H1 (cell line): ENCODE measurements at regions not wholly inside any gene's neighbourhood (a gene's known extent, or its start where the extent isn't known, plus 50 kb on each side); places are given as distances from the start of the nearest gene placed in this dataset.

Experiments used
- CTCF ChIA-PET: fragments of 300-600 bp; sonication (Branson Sonifier 250); formaldehyde crosslinking; loops from one replicate; lab custom pipeline; 2021; ENCODE audit not compliant: partially characterized antibody; lab: Charles Lee
- POLR2A ChIA-PET: fragments of 300-600 bp; sonication (Branson Sonifier 250); formaldehyde crosslinking; loops from one replicate; lab custom pipeline; 2021; ENCODE audit warnings: inconsistent platforms; ENCODE audit not compliant: partially characterized antibody; lab: Charles Lee
- DNase-seq, 2 experiments: peaks; one replicate each; pipeline versions ENCODE4 v3.0.0 to v3.0.0-alpha.2; 2010 to 2022; ENCODE audit warnings: low spot score in 2 of 2, low read depth in 1 of 2, mixed read lengths in 1 of 2
- FAIRE-seq: peaks from 2 replicates; lab custom pipeline; 2011; peaks lifted over from hg19 to GRCh38; lab: Jason Lieb, UNC
- H2AFZ ChIP-seq: 2 replicates; pipeline ENCODE4 v1.8.1; 2012; ENCODE audit warnings: low read length, inconsistent platforms
- H2AK5ac ChIP-seq: 2 replicates; pipeline ENCODE4 v1.6.1; 2013; ENCODE audit warnings: low read depth, low read length
- H2BK120ac ChIP-seq: replicated peaks from 2 replicates; pipeline ENCODE3; 2013; ENCODE audit warnings: low read depth, low read length, inconsistent platforms
- H2BK12ac ChIP-seq: 2 replicates; pipeline ENCODE4 v1.6.1; 2013; ENCODE audit warnings: low read depth, low read length
- H2BK15ac ChIP-seq: 2 replicates; pipeline ENCODE4 v1.6.1; 2013; ENCODE audit warnings: low read length
- H2BK20ac ChIP-seq: 2 replicates; pipeline ENCODE4 v1.6.1; 2013; ENCODE audit warnings: low read length
- H2BK5ac ChIP-seq: 2 replicates; pipeline ENCODE4 v1.6.1; 2013; ENCODE audit warnings: low read depth, low read length
- H3K14ac ChIP-seq: 2 replicates; pipeline ENCODE4 v1.6.1; 2013; ENCODE audit warnings: inconsistent platforms; ENCODE audit not compliant: insufficient read length
- H3K18ac ChIP-seq: 2 replicates; pipeline ENCODE4 v1.6.1; 2013; ENCODE audit warnings: low read length; ENCODE audit errors: extremely low read depth
- H3K23ac ChIP-seq: 2 replicates; pipeline ENCODE4 v1.6.1; 2013; ENCODE audit warnings: inconsistent platforms; ENCODE audit not compliant: insufficient read length
- H3K23me2 ChIP-seq: 2 replicates; pipeline ENCODE4 v1.6.1; 2013; ENCODE audit warnings: low read depth, low read length
- H3K27ac ChIP-seq: 2 replicates; pipeline ENCODE4 v1.6.1; 2011; ENCODE audit warnings: low read depth, low read length, inconsistent platforms
- H3K27me3 ChIP-seq, 4 experiments: replicated peaks in 1 of 4; 1 replicate in 1 of 4; 2 replicates in 3 of 4; pipeline versions ENCODE4 v1.6.1 to v1.8.1; 2011 to 2013; ENCODE audit warnings: low read length in 3 of 4, mild to moderate bottlenecking in 3 of 4, inconsistent platforms in 2 of 4, mixed read lengths in 2 of 4, moderate library complexity in 1 of 4; ENCODE audit not compliant: control insufficient read depth in 3 of 4, insufficient read depth in 3 of 4; ENCODE audit errors: extremely low read depth in 1 of 4
- H3K36me3 ChIP-seq, 4 experiments: 2 replicates each; pipeline versions ENCODE4 v1.6.1 to v1.8.1; 2011 to 2013; ENCODE audit warnings: mild to moderate bottlenecking in 4 of 4, low read length in 3 of 4, moderate library complexity in 2 of 4, control low read depth in 1 of 4, inconsistent platforms in 1 of 4; ENCODE audit not compliant: insufficient read depth in 4 of 4, control insufficient read depth in 2 of 4
- H3K4ac ChIP-seq: replicated peaks from 2 replicates; pipeline ENCODE3; 2013; ENCODE audit warnings: low read length, low read depth, mixed read lengths, inconsistent platforms; ENCODE audit not compliant: insufficient read length
- H3K4me1 ChIP-seq, 4 experiments: replicated peaks in 1 of 4; 1 replicate in 1 of 4; 2 replicates in 3 of 4; pipeline versions ENCODE4 v1.6.1 to v1.8.1; 2011 to 2013; ENCODE audit warnings: low read length in 3 of 4, inconsistent platforms in 2 of 4, mixed read lengths in 1 of 4; ENCODE audit not compliant: insufficient read depth in 4 of 4, control insufficient read depth in 3 of 4
- H3K4me2 ChIP-seq, 2 experiments: 2 replicates each; pipeline versions ENCODE4 v1.6.1 to v1.8.1; 2011 to 2013; ENCODE audit warnings: low read depth in 2 of 2, low read length in 2 of 2, control low read depth in 1 of 2, inconsistent platforms in 1 of 2, mild to moderate bottlenecking in 1 of 2; ENCODE audit not compliant: insufficient read depth in 1 of 2
- H3K4me3 ChIP-seq, 4 experiments: fragments of 200-600, 300-600 bp in 1 of 4; sonication (generic), shearing (Covaris generic), sonication (Bioruptor Twin) in 1 of 4; 2 replicates each; pipeline versions ENCODE4 v1.5.1 to v1.8.1; 2011 to 2016; ENCODE audit warnings: low read length in 4 of 4, low read depth in 3 of 4, control low read depth in 2 of 4, inconsistent platforms in 2 of 4, mild to moderate bottlenecking in 2 of 4, mixed read lengths in 1 of 4, moderate library complexity in 1 of 4; ENCODE audit not compliant: insufficient read depth in 2 of 4; ENCODE audit errors: extremely low read depth in 1 of 4
- H3K56ac ChIP-seq: replicated peaks from 2 replicates; pipeline ENCODE3; 2013; ENCODE audit warnings: low read depth, mild to moderate bottlenecking, mixed read lengths, low read length, inconsistent platforms; ENCODE audit not compliant: insufficient read length
- H3K79me1 ChIP-seq: 2 replicates; pipeline ENCODE4 v1.6.1; 2013; ENCODE audit warnings: low read depth, low read length, control low read depth
- H3K79me2 ChIP-seq, 2 experiments: 2 replicates each; pipeline versions ENCODE4 v1.6.1 to v1.8.1; 2012 to 2013; ENCODE audit warnings: low read length in 2 of 2, mild to moderate bottlenecking in 2 of 2, inconsistent platforms in 1 of 2; ENCODE audit not compliant: insufficient read depth in 2 of 2, control insufficient read depth in 1 of 2
- H3K9ac ChIP-seq, 4 experiments: replicated peaks in 1 of 4; 1 replicate in 1 of 4; 2 replicates in 3 of 4; pipeline versions ENCODE4 v1.6.1 to v1.8.1; 2011 to 2013; ENCODE audit warnings: low read depth in 3 of 4, low read length in 3 of 4, control low read depth in 2 of 4, mild to moderate bottlenecking in 2 of 4, moderate library complexity in 2 of 4, inconsistent platforms in 1 of 4; ENCODE audit errors: extremely low read depth in 1 of 4
- H3K9me3 ChIP-seq, 2 experiments: 2 replicates each; pipeline versions ENCODE4 v1.6.1 to v1.8.1; 2012 to 2013; ENCODE audit warnings: mild to moderate bottlenecking in 2 of 2, moderate library complexity in 2 of 2, control low read depth in 1 of 2, inconsistent platforms in 1 of 2, low read depth in 1 of 2, low read length in 1 of 2, mixed read lengths in 1 of 2; ENCODE audit not compliant: insufficient read depth in 2 of 2
- H4K20me1 ChIP-seq, 2 experiments: replicated peaks in 1 of 2; 2 replicates each; pipeline versions ENCODE3 to v1.8.1; 2011 to 2013; ENCODE audit warnings: inconsistent platforms in 2 of 2, low read length in 2 of 2, mild to moderate bottlenecking in 1 of 2; ENCODE audit not compliant: insufficient read depth in 2 of 2, control insufficient read depth in 1 of 2
- H4K5ac ChIP-seq: 2 replicates; pipeline ENCODE4 v1.6.1; 2013; ENCODE audit warnings: low read length, low read depth, mixed read lengths, inconsistent platforms; ENCODE audit not compliant: insufficient read length
- H4K8ac ChIP-seq: 2 replicates; pipeline ENCODE4 v1.8.0; 2013; ENCODE audit warnings: mild to moderate bottlenecking, moderate library complexity, low read length, inconsistent platforms; ENCODE audit not compliant: insufficient read depth; ENCODE audit errors: extremely low read depth
- H4K91ac ChIP-seq: replicated peaks from 2 replicates; pipeline ENCODE3; 2013; ENCODE audit warnings: low read length, mixed read lengths, inconsistent platforms; ENCODE audit not compliant: insufficient read length
- EZH2 ChIP-seq: fragments of 200-600 bp; sonication (generic); IDR thresholded peaks from 2 replicates; pipeline ENCODE4 v1.7.1; 2012; ENCODE audit warnings: low read depth, mild to moderate bottlenecking, moderate library complexity, low read length, inconsistent platforms; ENCODE audit not compliant: severe bottlenecking
- RBBP5 ChIP-seq: IDR thresholded peaks from 2 replicates; pipeline ENCODE4 v1.7.1; 2012; ENCODE audit warnings: low read depth, mild to moderate bottlenecking, inconsistent platforms, low read length, moderate library complexity, borderline replicate concordance
- SIN3A ChIP-seq, 2 experiments: IDR thresholded peaks in 1 of 2; conservative IDR thresholded peaks in 1 of 2; 2 replicates each; pipeline ENCODE4 v1.6.1; 2011 to 2012; ENCODE audit warnings: low read length in 2 of 2, improper control_type of control experiment in 1 of 2, low read depth in 1 of 2, mild to moderate bottlenecking in 1 of 2
- TCF12 ChIP-seq: IDR thresholded peaks from 2 replicates; pipeline ENCODE4 v1.6.1; 2011; ENCODE audit warnings: low read depth, mild to moderate bottlenecking, low read length
- ZNF274 ChIP-seq: IDR thresholded peaks from 2 replicates; pipeline ENCODE4 v1.7.0; 2012; ENCODE audit warnings: low read length, borderline replicate concordance; ENCODE audit errors: extremely low read depth
- WGBS, 2 experiments: shearing (Covaris generic) in 1 of 2; methylation state at CpG; one replicate each; pipeline versions ENCODE4 v1.1.6 to v1.1.7; 2013 to 2015; ENCODE audit warnings: low lambda C conversion rate in 2 of 2, mixed read lengths in 2 of 2, inconsistent platforms in 1 of 2, low coverage in 1 of 2, missing lambda C conversion rate in 1 of 2; ENCODE audit not compliant: insufficient replicate concordance in 2 of 2, insufficient coverage in 1 of 2, insufficient read length in 1 of 2; ENCODE audit errors: extremely low coverage in 1 of 2, missing lambda C conversion rate in 1 of 2; 5-methylcytosine and 5-hydroxymethylcytosine counted together
- TF ChIP-seq, protein P1 (sequence below): IDR thresholded peaks from 2 replicates; pipeline ENCODE4 v1.6.1; 2012; ENCODE audit warnings: inconsistent platforms

DNA sequence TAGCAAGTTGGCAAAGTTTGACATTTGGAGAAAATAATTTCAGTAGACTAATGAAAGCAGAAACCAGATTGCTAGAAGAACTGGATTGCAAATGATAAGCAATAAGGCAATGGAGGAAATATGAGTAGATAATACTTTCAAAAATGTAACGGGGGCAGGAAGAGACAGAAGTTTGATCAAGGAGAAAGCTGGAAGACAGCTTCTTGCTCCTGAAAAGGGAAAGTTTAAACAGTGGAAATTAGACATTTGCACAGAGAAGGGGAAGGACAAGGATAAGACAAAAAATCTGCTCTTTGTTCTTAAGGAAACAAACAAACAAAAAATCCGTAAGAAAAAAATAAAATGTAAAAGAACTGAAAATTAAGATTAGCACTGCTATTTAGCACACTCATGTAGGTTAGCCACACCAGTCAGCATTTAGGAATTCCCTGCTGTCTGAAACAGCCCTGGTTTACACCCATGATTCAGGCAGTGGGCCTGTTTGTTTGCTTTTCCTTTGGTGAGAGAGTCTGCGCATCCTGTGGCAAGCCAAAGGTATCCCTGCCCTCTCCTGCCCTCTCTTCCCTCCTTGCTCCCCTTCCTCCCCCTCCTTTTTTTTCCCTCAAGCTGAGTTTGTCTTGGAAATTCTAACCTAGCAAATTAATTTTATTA lies 104.3 kb upstream of the CAV2 start:
- POLR2A ChIA-PET: no interaction called here
- H3K4ac ChIP-seq: no peak overlapping the region
- no peaks in the 10 kb centered on the region for H3K79me1 ChIP-seq
- no peak overlapping the region for H3K4me2 ChIP-seq
- DNase-seq: peak in 1 of 2 experiments; percentile 23
- no peak overlapping the region for H3K23ac ChIP-seq
- H3K9me3 ChIP-seq: 0 out of 4 replicates have a peak, but pooled peaks cover 0 to 4% of the 10 kb centered on the region in 2 experiments
- H2AFZ ChIP-seq: peak overlapping the region; percentile 89
- CTCF ChIA-PET: interaction anchor here (0.6 to 1.0 kb wide), 2 partner anchors 153 to 202 kb away, joined by 3 read pairs; no protein-coding TSS in a partner anchor
- no peak for FAIRE-seq
- no peak overlapping the region for H2BK120ac ChIP-seq
- no peak overlapping the region for H4K8ac ChIP-seq
- H3K27me3 ChIP-seq: no peaks in the 10 kb centered on the region
- no peak overlapping the region for H3K27ac ChIP-seq
- H3K23me2 ChIP-seq: peaks cover 1% of the 10 kb centered on the region; the same call in 1 of the 2 replicates
- no peak overlapping the region for H3K14ac ChIP-seq
- no peak overlapping the region for H4K91ac ChIP-seq
- 83% methylated on average over 3 of the region's 3 CpGs; no CpG with 5 or more reads in 1 of the 2 experiments for WGBS, 2 experiments
- no peak overlapping the region for H2AK5ac ChIP-seq
- H2BK5ac ChIP-seq: no peak overlapping the region
- H3K36me3 ChIP-seq: no peaks in the 10 kb centered on the region
- no peak overlapping the region for H3K4me3 ChIP-seq
- H3K4me1 ChIP-seq: no peaks in the 10 kb centered on the region; a peak in 2 of 7 replicates
- H3K18ac ChIP-seq: no peak overlapping the region
- H3K79me2 ChIP-seq: no peaks in the 10 kb centered on the region
- H2BK20ac ChIP-seq: no peak overlapping the region
- H3K56ac ChIP-seq: no peak overlapping the region
- H4K20me1 ChIP-seq: no peaks in the 10 kb centered on the region
- H2BK12ac ChIP-seq: no peak overlapping the region
- no peak overlapping the region for H3K9ac ChIP-seq
- TF ChIP-seq, protein P1, sequence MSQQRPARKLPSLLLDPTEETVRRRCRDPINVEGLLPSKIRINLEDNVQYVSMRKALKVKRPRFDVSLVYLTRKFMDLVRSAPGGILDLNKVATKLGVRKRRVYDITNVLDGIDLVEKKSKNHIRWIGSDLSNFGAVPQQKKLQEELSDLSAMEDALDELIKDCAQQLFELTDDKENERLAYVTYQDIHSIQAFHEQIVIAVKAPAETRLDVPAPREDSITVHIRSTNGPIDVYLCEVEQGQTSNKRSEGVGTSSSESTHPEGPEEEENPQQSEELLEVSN: no peak
- TF ChIP-seq TCF12: no peak
- TF ChIP-seq RBBP5: no peak
- TF ChIP-seq ZNF274: no peak
- no peak for TF ChIP-seq SIN3A (conservative IDR thresholded peaks at IDR 0.05 in 1 of 2, IDR thresholded peaks at IDR 0.05 in 1 of 2; ENCODE audit: low read depth in 1 of 2, low read length in 2 of 2)
- no peak for TF ChIP-seq EZH2
- H4K5ac ChIP-seq: no peak overlapping the region
- H2BK15ac ChIP-seq: no peak overlapping the region
